H1 (cell line): ENCODE measurements at regions not wholly inside any gene's neighbourhood (a gene's known extent, or its start where the extent isn't known, plus 50 kb on each side); places are given as distances from the start of the nearest gene placed in this dataset.

Experiments used
- CTCF ChIA-PET: fragments of 300-600 bp; sonication (Branson Sonifier 250); formaldehyde crosslinking; loops from one replicate; lab custom pipeline; 2021; ENCODE audit not compliant: partially characterized antibody; lab: Charles Lee
- POLR2A ChIA-PET: fragments of 300-600 bp; sonication (Branson Sonifier 250); formaldehyde crosslinking; loops from one replicate; lab custom pipeline; 2021; ENCODE audit warnings: inconsistent platforms; ENCODE audit not compliant: partially characterized antibody; lab: Charles Lee
- DNase-seq, 2 experiments: peaks; one replicate each; pipeline versions ENCODE4 v3.0.0 to v3.0.0-alpha.2; 2010 to 2022; ENCODE audit warnings: low spot score in 2 of 2, low read depth in 1 of 2, mixed read lengths in 1 of 2
- FAIRE-seq: peaks from 2 replicates; lab custom pipeline; 2011; peaks lifted over from hg19 to GRCh38; lab: Jason Lieb, UNC
- H2AFZ ChIP-seq: 2 replicates; pipeline ENCODE4 v1.8.1; 2012; ENCODE audit warnings: low read length, inconsistent platforms
- H2AK5ac ChIP-seq: 2 replicates; pipeline ENCODE4 v1.6.1; 2013; ENCODE audit warnings: low read depth, low read length
- H2BK120ac ChIP-seq: replicated peaks from 2 replicates; pipeline ENCODE3; 2013; ENCODE audit warnings: low read depth, low read length, inconsistent platforms
- H2BK12ac ChIP-seq: 2 replicates; pipeline ENCODE4 v1.6.1; 2013; ENCODE audit warnings: low read depth, low read length
- H2BK15ac ChIP-seq: 2 replicates; pipeline ENCODE4 v1.6.1; 2013; ENCODE audit warnings: low read length
- H2BK20ac ChIP-seq: 2 replicates; pipeline ENCODE4 v1.6.1; 2013; ENCODE audit warnings: low read length
- H2BK5ac ChIP-seq: 2 replicates; pipeline ENCODE4 v1.6.1; 2013; ENCODE audit warnings: low read depth, low read length
- H3K14ac ChIP-seq: 2 replicates; pipeline ENCODE4 v1.6.1; 2013; ENCODE audit warnings: inconsistent platforms; ENCODE audit not compliant: insufficient read length
- H3K18ac ChIP-seq: 2 replicates; pipeline ENCODE4 v1.6.1; 2013; ENCODE audit warnings: low read length; ENCODE audit errors: extremely low read depth
- H3K23ac ChIP-seq: 2 replicates; pipeline ENCODE4 v1.6.1; 2013; ENCODE audit warnings: inconsistent platforms; ENCODE audit not compliant: insufficient read length
- H3K23me2 ChIP-seq: 2 replicates; pipeline ENCODE4 v1.6.1; 2013; ENCODE audit warnings: low read depth, low read length
- H3K27ac ChIP-seq: 2 replicates; pipeline ENCODE4 v1.6.1; 2011; ENCODE audit warnings: low read depth, low read length, inconsistent platforms
- H3K27me3 ChIP-seq, 4 experiments: replicated peaks in 1 of 4; 1 replicate in 1 of 4; 2 replicates in 3 of 4; pipeline versions ENCODE4 v1.6.1 to v1.8.1; 2011 to 2013; ENCODE audit warnings: low read length in 3 of 4, mild to moderate bottlenecking in 3 of 4, inconsistent platforms in 2 of 4, mixed read lengths in 2 of 4, moderate library complexity in 1 of 4; ENCODE audit not compliant: control insufficient read depth in 3 of 4, insufficient read depth in 3 of 4; ENCODE audit errors: extremely low read depth in 1 of 4
- H3K36me3 ChIP-seq, 4 experiments: 2 replicates each; pipeline versions ENCODE4 v1.6.1 to v1.8.1; 2011 to 2013; ENCODE audit warnings: mild to moderate bottlenecking in 4 of 4, low read length in 3 of 4, moderate library complexity in 2 of 4, control low read depth in 1 of 4, inconsistent platforms in 1 of 4; ENCODE audit not compliant: insufficient read depth in 4 of 4, control insufficient read depth in 2 of 4
- H3K4ac ChIP-seq: replicated peaks from 2 replicates; pipeline ENCODE3; 2013; ENCODE audit warnings: low read length, low read depth, mixed read lengths, inconsistent platforms; ENCODE audit not compliant: insufficient read length
- H3K4me1 ChIP-seq, 4 experiments: replicated peaks in 1 of 4; 1 replicate in 1 of 4; 2 replicates in 3 of 4; pipeline versions ENCODE4 v1.6.1 to v1.8.1; 2011 to 2013; ENCODE audit warnings: low read length in 3 of 4, inconsistent platforms in 2 of 4, mixed read lengths in 1 of 4; ENCODE audit not compliant: insufficient read depth in 4 of 4, control insufficient read depth in 3 of 4
- H3K4me2 ChIP-seq, 2 experiments: 2 replicates each; pipeline versions ENCODE4 v1.6.1 to v1.8.1; 2011 to 2013; ENCODE audit warnings: low read depth in 2 of 2, low read length in 2 of 2, control low read depth in 1 of 2, inconsistent platforms in 1 of 2, mild to moderate bottlenecking in 1 of 2; ENCODE audit not compliant: insufficient read depth in 1 of 2
- H3K4me3 ChIP-seq, 4 experiments: fragments of 200-600, 300-600 bp in 1 of 4; sonication (generic), shearing (Covaris generic), sonication (Bioruptor Twin) in 1 of 4; 2 replicates each; pipeline versions ENCODE4 v1.5.1 to v1.8.1; 2011 to 2016; ENCODE audit warnings: low read length in 4 of 4, low read depth in 3 of 4, control low read depth in 2 of 4, inconsistent platforms in 2 of 4, mild to moderate bottlenecking in 2 of 4, mixed read lengths in 1 of 4, moderate library complexity in 1 of 4; ENCODE audit not compliant: insufficient read depth in 2 of 4; ENCODE audit errors: extremely low read depth in 1 of 4
- H3K56ac ChIP-seq: replicated peaks from 2 replicates; pipeline ENCODE3; 2013; ENCODE audit warnings: low read depth, mild to moderate bottlenecking, mixed read lengths, low read length, inconsistent platforms; ENCODE audit not compliant: insufficient read length
- H3K79me1 ChIP-seq: 2 replicates; pipeline ENCODE4 v1.6.1; 2013; ENCODE audit warnings: low read depth, low read length, control low read depth
- H3K79me2 ChIP-seq, 2 experiments: 2 replicates each; pipeline versions ENCODE4 v1.6.1 to v1.8.1; 2012 to 2013; ENCODE audit warnings: low read length in 2 of 2, mild to moderate bottlenecking in 2 of 2, inconsistent platforms in 1 of 2; ENCODE audit not compliant: insufficient read depth in 2 of 2, control insufficient read depth in 1 of 2
- H3K9ac ChIP-seq, 4 experiments: replicated peaks in 1 of 4; 1 replicate in 1 of 4; 2 replicates in 3 of 4; pipeline versions ENCODE4 v1.6.1 to v1.8.1; 2011 to 2013; ENCODE audit warnings: low read depth in 3 of 4, low read length in 3 of 4, control low read depth in 2 of 4, mild to moderate bottlenecking in 2 of 4, moderate library complexity in 2 of 4, inconsistent platforms in 1 of 4; ENCODE audit errors: extremely low read depth in 1 of 4
- H3K9me3 ChIP-seq, 2 experiments: 2 replicates each; pipeline versions ENCODE4 v1.6.1 to v1.8.1; 2012 to 2013; ENCODE audit warnings: mild to moderate bottlenecking in 2 of 2, moderate library complexity in 2 of 2, control low read depth in 1 of 2, inconsistent platforms in 1 of 2, low read depth in 1 of 2, low read length in 1 of 2, mixed read lengths in 1 of 2; ENCODE audit not compliant: insufficient read depth in 2 of 2
- H4K20me1 ChIP-seq, 2 experiments: replicated peaks in 1 of 2; 2 replicates each; pipeline versions ENCODE3 to v1.8.1; 2011 to 2013; ENCODE audit warnings: inconsistent platforms in 2 of 2, low read length in 2 of 2, mild to moderate bottlenecking in 1 of 2; ENCODE audit not compliant: insufficient read depth in 2 of 2, control insufficient read depth in 1 of 2
- H4K5ac ChIP-seq: 2 replicates; pipeline ENCODE4 v1.6.1; 2013; ENCODE audit warnings: low read length, low read depth, mixed read lengths, inconsistent platforms; ENCODE audit not compliant: insufficient read length
- H4K8ac ChIP-seq: 2 replicates; pipeline ENCODE4 v1.8.0; 2013; ENCODE audit warnings: mild to moderate bottlenecking, moderate library complexity, low read length, inconsistent platforms; ENCODE audit not compliant: insufficient read depth; ENCODE audit errors: extremely low read depth
- H4K91ac ChIP-seq: replicated peaks from 2 replicates; pipeline ENCODE3; 2013; ENCODE audit warnings: low read length, mixed read lengths, inconsistent platforms; ENCODE audit not compliant: insufficient read length
- ASH2L ChIP-seq: fragments of 200-600, 300-600 bp; sonication (generic); IDR thresholded peaks from one replicate; pipeline ENCODE4 v1.7.1; 2017; ENCODE audit warnings: low read length
- CBX8 ChIP-seq: fragments of 300-800, 300-1000 bp; sonication (generic); IDR thresholded peaks from 2 replicates; pipeline ENCODE4 v1.7.1; 2016; ENCODE audit warnings: low read depth, low read length, borderline replicate concordance
- CEBPB ChIP-seq: IDR thresholded peaks from 2 replicates; pipeline ENCODE4 v1.6.1; 2012; ENCODE audit warnings: low read depth, low read length
- CREB1 ChIP-seq: IDR thresholded peaks from 2 replicates; pipeline ENCODE4 v1.6.1; 2012; ENCODE audit warnings: inconsistent platforms
- EP300 ChIP-seq, 2 experiments: IDR thresholded peaks; 1 replicate in 1 of 2; 2 replicates in 1 of 2; pipeline ENCODE4 v1.6.1; 2011 to 2012; ENCODE audit warnings: low read depth in 2 of 2, low read length in 2 of 2, mild to moderate bottlenecking in 2 of 2, borderline replicate concordance in 1 of 2, inconsistent platforms in 1 of 2, moderate library complexity in 1 of 2
- HDAC2 ChIP-seq, 2 experiments: fragments of 300-600 bp in 1 of 2; sonication (generic) in 1 of 2; IDR thresholded peaks; 2 replicates each; pipeline ENCODE4 v1.6.1; 2011 to 2012; ENCODE audit warnings: low read depth in 2 of 2, low read length in 2 of 2, mild to moderate bottlenecking in 2 of 2, moderate library complexity in 2 of 2, borderline replicate concordance in 1 of 2, inconsistent platforms in 1 of 2
- TAF7 ChIP-seq: optimal IDR thresholded peaks from 2 replicates; pipeline ENCODE3; 2011; ENCODE audit warnings: low read depth, mild to moderate bottlenecking, inconsistent platforms, low read length, moderate library complexity, borderline replicate concordance
- YY1 ChIP-seq: IDR thresholded peaks from 2 replicates; pipeline ENCODE4 v1.6.1; 2011; ENCODE audit warnings: low read depth, mild to moderate bottlenecking, low read length
- WGBS, 2 experiments: shearing (Covaris generic) in 1 of 2; methylation state at CpG; one replicate each; pipeline versions ENCODE4 v1.1.6 to v1.1.7; 2013 to 2015; ENCODE audit warnings: low lambda C conversion rate in 2 of 2, mixed read lengths in 2 of 2, inconsistent platforms in 1 of 2, low coverage in 1 of 2, missing lambda C conversion rate in 1 of 2; ENCODE audit not compliant: insufficient replicate concordance in 2 of 2, insufficient coverage in 1 of 2, insufficient read length in 1 of 2; ENCODE audit errors: extremely low coverage in 1 of 2, missing lambda C conversion rate in 1 of 2; 5-methylcytosine and 5-hydroxymethylcytosine counted together
- TF ChIP-seq, protein P1 (sequence below): IDR thresholded peaks from 2 replicates; pipeline ENCODE4 v1.6.1; 2012; ENCODE audit warnings: inconsistent platforms
- TF ChIP-seq, protein P2 (sequence below): IDR thresholded peaks from 2 replicates; pipeline ENCODE4 v1.6.1; 2011; ENCODE audit warnings: low read depth, mild to moderate bottlenecking, low read length; ENCODE audit not compliant: insufficient read depth
- TF ChIP-seq, protein P3 (sequence below): IDR thresholded peaks from 2 replicates; pipeline ENCODE4 v1.6.1; 2011; ENCODE audit warnings: low read length, improper control_type of control experiment

DNA sequence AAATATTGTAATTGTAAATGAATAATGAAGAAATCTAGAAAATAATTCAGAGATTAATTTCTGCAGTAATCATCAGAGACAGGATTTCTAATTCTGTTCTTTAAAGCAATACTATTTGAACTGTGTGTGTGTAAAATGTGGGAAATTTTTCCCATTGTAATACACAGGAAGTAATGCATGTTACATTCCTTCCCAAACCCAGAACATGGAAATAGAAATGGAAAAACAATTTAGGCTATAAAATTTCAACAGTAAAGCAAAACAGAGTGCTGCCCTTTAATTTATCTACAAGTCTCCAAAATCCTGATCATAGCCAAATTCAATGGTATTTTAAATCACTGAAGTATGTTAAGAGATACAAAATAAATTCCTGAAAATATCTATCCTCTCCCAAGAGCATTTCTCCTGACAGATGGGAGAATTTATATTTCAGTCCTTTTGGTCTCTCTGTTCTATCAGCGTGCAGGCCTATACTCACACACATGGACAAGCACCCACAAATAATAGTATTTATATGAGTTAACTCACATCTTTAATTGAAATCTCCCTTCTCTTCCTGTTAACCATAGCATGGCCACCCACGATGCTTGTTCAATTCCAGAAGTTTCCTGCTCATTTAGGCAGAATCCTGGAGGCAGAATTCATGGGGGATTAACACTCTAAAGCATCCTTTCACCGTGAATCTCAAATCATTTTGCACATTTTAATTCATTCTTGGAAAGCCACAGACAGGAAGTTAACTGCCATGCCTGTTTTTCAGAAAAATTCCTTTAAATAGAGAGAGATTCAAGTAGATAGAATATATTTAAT lies 1465.4 kb upstream of the FLRT2 start:
- Histone ChIP-seq H3K4me1 (no peaks in the 10 kb centered on the region), H3K4me2 (no peak overlapping the region), H3K9me3 (no peaks in the 10 kb centered on the region), H4K91ac (no peak overlapping the region), H4K5ac (no peak overlapping the region), H2BK15ac (no peak overlapping the region), H3K79me2 (no peaks in the 10 kb centered on the region), H2AFZ (no peak overlapping the region), H3K27ac (no peak overlapping the region), H3K14ac (no peak overlapping the region), H3K4ac (no peak overlapping the region), H3K36me3 (no peaks in the 10 kb centered on the region), H3K56ac (no peak overlapping the region), H2BK5ac (no peak overlapping the region), H3K79me1 (no peaks in the 10 kb centered on the region), H4K20me1 (no peaks in the 10 kb centered on the region), H2BK20ac (no peak overlapping the region), H3K23me2 (no peaks in the 10 kb centered on the region), H3K18ac (no peak overlapping the region), H3K4me3 (no peak overlapping the region), H3K27me3 (no peaks in the 10 kb centered on the region), H2AK5ac (no peak overlapping the region), H4K8ac (no peak overlapping the region), H2BK12ac (no peak overlapping the region), H3K23ac (no peak overlapping the region), H2BK120ac (no peak overlapping the region), H3K9ac (no peak overlapping the region)
- DNase-seq: no peak
- ChIA-PET CTCF (no interaction called here), POLR2A (no interaction called here)
- FAIRE-seq: no peak
- 88% methylated on average over 3 of the region's 3 CpGs; no CpG with 5 or more reads in 1 of the 2 experiments for WGBS, 2 experiments
- TF ChIP-seq TAF7: no peak
- TF ChIP-seq CBX8: no peak
- TF ChIP-seq, protein P1, sequence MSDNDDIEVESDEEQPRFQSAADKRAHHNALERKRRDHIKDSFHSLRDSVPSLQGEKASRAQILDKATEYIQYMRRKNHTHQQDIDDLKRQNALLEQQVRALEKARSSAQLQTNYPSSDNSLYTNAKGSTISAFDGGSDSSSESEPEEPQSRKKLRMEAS: no peak
- no peak for TF ChIP-seq CEBPB
- no peak for TF ChIP-seq CREB1
- no peak for TF ChIP-seq YY1
- TF ChIP-seq EP300 (IDR thresholded peaks at IDR 0.05; ENCODE audit: borderline replicate concordance in 1 of 2, low read depth in 2 of 2, low read length in 2 of 2): no peak
- TF ChIP-seq, protein P2, sequence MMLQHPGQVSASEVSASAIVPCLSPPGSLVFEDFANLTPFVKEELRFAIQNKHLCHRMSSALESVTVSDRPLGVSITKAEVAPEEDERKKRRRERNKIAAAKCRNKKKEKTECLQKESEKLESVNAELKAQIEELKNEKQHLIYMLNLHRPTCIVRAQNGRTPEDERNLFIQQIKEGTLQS: no peak
- no peak for TF ChIP-seq ASH2L
- no peak for TF ChIP-seq HDAC2 (IDR thresholded peaks at IDR 0.05; ENCODE audit: borderline replicate concordance in 1 of 2, low read depth in 2 of 2, low read length in 2 of 2)
- TF ChIP-seq, protein P3, sequence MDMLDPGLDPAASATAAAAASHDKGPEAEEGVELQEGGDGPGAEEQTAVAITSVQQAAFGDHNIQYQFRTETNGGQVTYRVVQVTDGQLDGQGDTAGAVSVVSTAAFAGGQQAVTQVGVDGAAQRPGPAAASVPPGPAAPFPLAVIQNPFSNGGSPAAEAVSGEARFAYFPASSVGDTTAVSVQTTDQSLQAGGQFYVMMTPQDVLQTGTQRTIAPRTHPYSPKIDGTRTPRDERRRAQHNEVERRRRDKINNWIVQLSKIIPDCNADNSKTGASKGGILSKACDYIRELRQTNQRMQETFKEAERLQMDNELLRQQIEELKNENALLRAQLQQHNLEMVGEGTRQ: no peak
